NCI-H1105 (cell line): ENCODE measurements at regions not wholly inside any gene's neighbourhood (a gene's known extent, or its start where the extent isn't known, plus 50 kb on each side); places are given as distances from the start of the nearest gene placed in this dataset.

Source experiments
- DNase-seq: peaks from one replicate; lab custom pipeline; 2025; lab: John Stamatoyannopoulos, UW

DNA sequence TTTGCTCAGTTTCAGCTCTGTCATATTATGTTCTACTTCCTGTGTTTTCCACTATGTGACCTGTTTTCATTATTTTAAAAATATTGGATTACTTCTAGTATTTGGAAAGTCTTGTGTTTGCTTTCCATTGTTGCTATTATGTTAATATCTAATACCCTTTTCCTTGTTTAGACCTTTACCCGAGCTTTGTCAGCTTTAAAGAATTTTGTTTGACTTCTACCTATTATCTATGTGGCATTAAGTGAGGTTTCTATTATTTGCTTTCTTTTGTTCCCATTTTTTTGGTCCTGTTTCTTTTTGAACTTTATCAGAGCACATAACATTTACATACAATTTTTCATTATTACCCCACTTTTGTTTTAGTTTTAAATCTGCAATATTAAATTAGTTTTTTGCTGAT, 202.7 kb downstream of the MANEA start:
- DNase-seq: no peak

DNA sequence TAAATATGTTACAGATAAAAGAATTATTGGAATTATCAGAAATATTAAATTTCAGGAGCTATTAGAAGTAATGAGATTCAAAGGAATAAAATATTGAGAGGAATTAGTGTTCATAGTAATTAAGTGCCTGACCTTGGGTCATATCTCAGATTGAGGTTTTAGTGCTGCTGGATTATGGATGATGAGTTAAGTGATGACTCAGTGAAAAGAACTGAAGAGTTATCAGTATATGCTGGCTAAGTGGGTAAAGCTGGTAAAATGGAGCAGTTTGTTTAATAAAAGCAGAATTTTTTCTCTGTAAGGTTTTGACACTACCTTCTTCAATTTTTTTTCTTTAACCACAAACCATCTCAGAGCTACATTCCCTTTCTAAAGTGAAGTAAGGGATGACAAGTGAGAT, 206.7 kb downstream of the MANEA start:
- no peak for DNase-seq

DNA sequence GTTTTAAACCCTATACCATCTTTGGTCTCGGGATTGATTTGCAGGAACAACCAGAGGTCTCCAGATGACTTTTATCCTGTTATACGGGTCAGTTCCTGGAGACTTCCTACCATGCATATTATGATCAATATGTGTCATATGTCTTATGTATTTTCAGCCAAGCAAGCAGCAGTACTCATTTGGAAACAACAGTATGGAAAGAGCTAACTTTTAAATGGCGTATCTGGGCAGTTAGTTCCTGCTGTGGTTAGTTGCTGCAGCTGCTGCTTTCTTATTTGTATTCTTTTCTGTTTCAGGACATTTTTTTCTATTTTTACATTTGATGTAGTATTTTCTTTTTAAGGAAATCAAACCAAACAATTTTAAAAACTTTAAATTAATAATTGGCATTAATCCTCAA, 207.5 kb downstream of the MANEA start:
- no peak for DNase-seq

DNA sequence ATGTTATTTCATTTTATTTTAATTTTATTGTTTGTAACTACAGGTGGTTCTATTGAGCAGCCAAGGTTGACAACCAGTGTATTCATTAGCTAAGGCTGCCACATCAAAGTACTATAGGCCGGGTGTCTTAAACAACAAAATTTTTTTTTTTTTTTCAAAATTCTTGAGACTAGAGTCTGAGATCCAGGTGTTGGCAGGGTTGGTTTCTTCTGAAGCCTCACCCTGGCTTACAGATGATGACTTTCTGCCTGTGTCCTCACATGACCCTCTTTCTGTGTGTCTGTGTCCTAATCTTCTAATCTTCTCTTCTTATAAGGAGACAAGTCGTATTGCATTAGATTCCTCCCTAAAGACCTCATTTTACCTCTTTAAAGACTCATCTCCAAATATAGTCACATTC, 208.4 kb downstream of the MANEA start:
- DNase-seq: no peak

DNA sequence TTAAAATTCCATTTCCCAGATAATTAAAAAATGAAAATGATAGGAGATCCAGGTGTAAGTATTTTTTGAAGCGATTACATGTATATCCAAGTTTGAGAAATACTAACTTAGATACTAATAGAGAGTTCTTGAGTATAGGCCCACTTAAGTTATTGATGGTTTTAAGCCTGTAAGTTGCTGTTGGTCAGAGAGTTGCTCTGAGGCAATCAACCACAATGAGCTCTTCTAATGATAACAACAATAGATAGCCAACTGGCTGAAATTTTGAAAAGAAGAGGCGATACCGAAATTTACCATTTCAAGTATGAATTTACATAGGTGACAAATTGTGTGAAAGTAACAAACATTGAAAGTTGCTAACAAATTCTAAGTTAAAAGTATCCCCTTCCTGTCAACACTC, 209.5 kb downstream of the MANEA start:
- DNase-seq: no peak

DNA sequence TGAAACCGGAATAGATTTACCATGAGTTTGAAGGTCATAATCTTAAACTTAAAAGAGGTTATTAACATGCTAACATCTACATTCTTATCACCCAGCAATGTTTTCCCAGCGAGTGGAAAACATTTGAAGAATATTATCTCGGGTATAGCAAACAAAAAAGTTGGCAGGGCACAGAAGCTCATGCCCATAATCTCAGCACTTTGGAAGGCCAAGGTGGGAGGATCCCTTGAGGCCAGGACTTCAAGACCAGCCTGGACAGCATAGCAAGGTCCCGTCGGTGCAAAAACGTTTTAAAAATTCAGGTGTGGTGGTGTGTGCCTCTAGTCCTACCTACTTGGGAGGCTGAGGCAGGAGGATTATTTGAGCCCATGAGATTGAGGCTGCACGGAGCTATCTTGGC, 213.5 kb downstream of the MANEA start:
- no peak for DNase-seq

DNA sequence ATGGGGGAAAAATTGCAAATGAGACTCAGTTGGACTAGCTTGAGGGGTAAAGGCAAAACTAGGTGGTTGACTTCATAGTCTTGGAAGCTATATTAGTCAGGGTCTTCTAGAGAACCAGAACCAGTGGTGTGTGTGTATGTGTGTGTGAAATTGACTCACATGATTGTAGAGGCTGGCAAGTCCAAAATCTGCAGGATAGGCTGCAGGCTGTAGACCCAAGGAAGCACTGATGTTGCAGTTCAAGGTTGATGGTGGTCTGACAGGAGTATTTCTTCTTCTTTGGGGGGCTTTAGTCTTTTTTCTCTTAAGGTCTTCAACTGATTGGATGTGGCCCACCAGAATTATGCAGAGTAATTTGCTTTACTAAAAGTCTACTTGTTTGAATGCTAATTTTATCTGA, 217.4 kb downstream of the MANEA start:
- no peak for DNase-seq

DNA sequence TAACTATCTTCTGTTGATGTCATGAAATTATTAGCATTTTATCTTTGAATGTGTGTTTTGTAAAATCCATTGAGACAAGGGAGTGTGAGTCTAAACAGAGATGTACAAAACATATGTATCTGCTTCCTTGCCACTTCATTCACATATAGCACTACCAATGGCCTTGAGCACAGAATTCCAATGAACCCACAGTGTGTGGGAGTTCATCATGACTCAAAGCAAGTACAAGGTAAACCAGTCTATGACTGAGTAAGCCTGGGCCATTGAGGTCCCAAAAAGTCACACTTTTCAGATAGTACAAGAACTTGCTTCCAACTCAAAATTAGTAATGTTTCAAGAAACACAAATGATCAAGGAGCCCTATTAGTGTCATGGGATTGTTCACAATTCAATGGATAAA, 218.6 kb downstream of the MANEA start:
- DNase-seq: no peak

DNA sequence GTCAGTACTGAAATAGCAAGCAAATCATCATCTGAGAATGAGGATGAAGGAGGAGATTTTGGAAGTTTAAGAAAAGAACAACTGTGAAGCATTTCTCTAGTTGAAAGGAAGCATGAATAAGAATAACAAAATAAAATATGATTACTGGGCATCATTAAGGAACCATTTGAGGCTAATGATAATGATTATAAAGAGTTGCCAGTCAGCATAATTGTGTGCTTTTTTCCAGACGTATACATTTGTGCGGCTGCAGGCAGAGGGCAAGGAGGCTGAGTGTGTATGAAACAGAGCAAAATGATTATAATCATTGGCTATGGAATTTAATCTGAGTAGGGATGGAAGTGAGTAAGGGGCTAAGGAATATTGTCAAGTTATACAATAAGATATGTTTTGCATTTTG, 218.7 kb upstream of the FUT9 start:
- DNase-seq: no peak

DNA sequence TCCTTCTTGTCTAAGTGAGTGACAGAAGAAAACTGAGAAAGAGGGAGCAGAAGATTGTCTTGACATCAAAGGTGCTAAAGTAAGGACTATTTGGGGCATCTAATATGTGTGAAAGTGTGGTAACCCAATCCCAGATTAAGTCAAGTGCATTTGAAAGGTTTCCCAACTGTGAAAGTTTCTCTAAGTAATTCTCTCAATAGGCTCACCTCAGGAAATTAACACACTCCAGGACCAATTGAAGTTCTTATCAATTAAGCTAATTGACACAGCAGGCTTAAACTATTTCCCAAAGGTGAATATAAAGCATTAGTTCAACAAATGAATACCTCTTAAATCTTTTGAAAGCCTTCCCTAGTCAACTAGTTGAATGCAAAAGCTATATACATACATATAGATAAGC, 212.8 kb upstream of the FUT9 start:
- DNase-seq: no peak

DNA sequence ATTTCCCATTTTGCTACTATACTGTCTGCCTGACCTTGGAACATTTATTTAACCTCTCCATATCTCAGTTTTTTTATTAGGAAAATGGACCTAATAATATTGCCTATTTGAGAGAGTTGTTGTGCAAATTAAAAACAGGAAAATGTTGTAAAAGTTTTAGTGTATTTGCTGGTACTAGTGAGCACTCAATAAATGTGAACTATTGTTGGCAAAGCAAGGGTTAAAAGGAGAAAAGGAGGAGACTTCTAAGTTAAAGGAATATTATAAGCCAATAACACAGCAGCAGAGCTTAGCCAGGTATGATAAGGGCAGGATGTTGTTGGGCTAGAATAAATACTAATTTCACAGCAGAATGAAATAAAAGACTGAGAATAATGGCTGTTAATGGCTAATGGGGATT, 211.9 kb upstream of the FUT9 start:
- DNase-seq: no peak

DNA sequence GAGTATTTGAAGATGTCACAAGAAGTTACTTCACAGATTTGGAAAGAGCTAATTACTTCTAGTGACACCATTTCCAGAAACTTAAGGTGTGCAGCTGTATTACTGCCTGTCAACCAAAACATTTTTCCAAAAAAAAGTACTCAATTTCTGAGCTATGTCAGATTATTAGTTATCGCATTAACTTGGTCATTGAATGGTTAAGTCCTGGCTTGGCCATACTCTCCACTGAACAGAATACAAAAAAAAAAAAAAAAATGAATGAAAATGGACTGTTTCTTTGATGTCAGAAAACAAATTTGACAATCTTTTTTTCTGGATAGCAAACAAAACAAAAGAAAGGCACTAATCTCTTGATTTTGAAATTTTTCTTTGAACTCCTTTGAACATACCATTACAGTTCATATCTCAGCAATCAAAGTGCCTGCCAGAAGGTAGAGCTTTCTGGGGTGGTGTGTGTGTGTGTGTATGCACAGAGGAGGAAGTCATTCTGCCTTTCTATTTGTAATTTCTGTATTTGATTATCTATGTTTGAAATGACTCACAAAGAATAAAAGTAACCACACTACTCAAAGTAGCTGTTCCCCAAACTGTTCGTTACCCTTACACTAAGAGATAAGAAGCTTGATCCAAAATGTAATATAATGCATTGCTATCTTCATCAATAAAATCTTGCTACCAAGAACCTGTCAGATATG, 210.8 kb upstream of the FUT9 start:
- no peak for DNase-seq

DNA sequence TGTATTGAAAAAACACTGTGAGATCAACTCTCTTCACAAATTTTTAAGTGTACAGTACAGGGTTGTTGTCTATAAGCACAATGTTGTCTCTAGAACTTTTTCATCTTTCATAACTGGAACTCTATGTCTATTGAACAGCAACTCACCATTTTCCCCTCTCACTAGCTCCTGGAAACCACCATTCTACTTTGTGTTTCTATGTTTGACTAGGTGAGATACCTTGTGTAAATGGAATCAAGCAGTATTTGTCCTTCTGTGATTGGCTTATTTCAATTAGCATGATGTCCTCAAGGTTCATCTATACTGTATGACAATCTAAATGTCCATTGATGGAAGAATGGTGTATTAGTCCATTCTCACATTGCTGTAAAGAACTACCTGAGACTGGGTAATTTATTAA, 210.1 kb upstream of the FUT9 start:
- DNase-seq: no peak

DNA sequence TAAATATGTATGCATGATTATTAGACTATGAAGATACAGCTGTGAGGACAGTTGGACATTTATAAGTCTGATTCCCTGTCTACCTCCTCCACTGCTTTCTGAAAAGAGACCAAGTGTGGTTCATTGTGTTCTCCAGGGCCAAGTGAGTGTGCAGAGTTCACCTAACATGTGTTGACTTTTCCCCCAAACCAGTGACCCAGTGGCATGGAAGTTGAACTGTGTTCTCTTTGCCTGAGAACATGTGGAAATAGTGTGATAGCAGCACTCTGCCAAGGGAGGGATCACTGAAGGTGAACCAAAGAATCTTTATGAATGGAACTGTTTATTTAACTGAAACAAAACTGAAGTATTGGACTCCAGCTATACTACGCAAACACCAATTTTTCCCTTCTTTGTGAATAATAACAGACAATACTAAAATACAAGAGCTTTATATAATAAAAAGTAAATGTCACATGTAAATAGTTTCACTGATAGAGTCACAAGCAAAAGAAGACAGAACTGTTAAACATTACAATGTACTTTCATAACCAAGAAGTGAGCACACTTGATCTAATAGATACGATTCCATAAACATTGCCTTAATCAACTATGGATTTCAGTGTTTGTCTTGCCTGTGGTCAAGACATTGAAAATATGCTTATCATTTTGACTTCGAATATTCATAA, 200.3 kb upstream of the FUT9 start:
- DNase-seq: no peak

DNA sequence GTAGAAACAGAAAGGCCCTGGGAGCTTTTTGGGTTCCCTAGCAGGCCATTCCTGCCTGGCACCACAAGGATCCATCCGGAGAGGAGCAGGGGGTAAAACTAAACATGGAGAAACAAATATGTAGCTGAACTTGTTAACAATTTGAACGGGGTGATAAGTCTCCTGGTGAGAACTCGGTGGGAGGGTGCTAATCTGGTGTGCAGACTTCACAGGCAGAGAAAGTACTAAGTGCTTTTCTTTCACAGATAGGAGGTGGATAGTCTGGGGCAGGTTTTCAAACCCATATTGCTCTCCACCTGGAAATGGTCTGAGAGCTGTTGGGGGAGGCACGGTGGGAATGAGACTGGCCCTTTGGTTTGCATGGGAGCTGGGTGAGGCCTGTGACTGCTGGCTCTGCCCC, 196.3 kb upstream of the FUT9 start:
- DNase-seq: no peak

DNA sequence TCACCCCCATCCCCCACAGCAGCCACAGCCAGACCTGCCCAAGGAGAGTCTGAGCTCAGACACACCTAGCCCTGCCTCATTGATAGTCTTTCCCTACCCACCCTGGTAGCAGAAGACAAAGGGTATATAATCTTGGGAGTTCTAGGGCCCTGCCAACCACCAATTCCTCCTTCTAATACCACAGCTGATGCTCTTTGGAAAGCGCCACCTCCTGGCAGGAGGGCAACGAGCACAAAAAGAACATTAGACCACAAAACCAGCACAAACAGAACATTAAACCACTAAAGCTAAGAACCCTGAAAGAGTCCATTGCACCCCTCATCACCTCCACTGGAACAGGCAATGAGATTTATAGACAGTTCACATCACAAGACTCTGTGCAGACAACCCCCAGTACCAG, 195.8 kb upstream of the FUT9 start:
- DNase-seq: no peak

DNA sequence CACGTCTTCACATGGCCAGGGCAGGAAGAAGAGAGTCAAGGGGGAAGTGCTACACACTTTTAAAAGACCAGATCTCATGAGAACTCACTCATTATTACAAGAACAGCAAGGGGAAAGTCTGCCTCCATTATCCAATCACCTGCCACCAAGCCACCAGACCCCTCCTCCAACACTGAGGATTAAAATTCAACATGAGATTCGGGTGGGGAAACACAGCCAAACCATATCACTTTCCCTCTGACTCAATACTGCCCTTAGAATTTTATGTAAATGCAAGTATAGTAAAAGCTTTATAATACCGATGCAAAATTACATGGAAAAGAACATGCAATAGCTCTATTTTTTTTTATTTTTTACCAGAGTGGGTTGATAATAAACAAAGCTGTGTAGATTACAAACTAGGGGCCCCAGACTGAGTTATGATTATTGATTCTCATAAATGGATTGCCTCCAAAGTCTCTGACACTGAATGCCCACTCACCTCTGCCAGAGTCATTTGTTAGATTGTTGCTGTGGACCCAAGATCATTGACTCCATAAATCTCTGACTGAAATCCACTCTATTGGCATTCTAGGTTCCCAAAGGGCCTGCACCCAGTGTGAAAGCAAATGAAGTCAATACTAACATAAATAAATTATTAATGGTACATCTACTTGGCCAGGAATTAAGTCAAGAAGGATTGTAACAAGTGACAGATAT, 184.8 kb upstream of the FUT9 start:
- DNase-seq: no peak

DNA sequence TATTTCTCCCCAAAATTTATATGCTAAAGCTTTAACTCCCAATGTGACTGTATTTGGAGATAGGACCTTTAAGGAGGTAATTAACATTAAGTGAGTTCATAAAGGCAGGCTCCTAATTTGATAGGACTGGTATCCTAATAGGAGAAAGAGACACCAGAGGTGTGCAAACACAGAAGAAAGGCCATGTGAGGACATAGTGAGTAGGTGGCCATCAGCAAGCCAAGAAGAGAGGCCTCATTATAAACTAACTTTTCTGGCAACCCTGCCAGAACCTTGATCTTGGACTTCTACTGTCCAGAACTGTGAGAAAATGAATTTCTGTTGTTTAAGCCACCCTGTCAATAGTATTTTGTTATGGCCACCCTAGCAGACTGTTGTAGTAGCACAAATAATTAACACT, 177.9 kb upstream of the FUT9 start:
- no peak for DNase-seq

DNA sequence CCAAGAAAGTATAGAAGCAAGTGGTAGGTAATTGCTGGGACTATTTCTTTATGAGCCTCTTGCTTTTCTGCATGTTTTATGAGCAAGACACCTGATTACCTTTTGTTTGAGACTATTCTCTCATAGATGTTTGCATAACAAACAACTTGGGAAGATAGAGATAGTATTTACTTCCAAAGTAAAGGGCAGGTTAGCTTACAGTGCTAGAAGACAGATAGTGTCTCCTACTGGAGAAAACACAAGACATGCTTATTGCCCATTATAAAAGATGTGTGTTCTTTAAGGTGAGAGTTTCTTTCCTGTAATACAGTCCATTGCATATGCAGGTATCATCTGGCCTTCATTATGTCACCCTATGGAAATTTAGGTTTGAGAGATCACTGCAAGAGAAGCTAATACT, 174.2 kb upstream of the FUT9 start:
- DNase-seq: no peak

DNA sequence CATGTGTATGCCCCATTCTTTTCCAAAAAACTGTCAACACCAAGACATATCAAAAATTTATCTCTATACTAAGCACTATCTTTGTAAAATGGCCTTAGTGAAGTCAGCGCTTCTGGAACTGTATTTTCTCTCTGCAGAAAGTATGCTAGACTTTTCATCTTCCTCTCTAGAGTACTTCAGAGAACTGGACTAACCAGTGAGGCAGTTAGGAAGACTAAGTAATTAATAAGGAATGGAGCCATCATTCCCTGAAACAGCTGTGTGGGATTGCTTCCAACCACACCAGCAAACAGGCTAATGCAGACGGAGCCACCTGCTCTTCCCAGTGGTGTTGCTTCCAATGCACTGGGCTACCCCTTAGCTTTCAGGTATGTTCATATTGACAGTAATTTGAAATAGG, 169.1 kb upstream of the FUT9 start:
- peak; percentile 63 for DNase-seq

DNA sequence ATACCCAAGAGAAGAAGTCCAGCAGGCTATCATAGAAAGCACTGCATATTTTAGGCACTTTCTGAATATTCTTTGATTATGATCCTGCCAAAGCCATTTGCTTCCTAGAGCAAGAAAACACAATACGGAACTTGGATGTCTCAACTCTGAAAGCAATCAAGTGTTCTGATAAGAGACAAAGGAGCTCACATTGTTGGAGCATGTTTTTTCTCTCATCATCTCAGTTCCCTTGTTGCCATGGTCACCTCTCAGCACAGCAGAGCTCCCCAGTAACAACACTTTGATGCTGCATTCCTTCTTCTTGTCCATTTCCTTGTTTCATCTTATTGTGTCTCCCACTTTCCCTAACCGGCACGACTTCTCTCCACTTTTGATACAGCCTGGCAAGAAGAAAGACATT, 168.7 kb upstream of the FUT9 start:
- DNase-seq: peak; percentile 52

DNA sequence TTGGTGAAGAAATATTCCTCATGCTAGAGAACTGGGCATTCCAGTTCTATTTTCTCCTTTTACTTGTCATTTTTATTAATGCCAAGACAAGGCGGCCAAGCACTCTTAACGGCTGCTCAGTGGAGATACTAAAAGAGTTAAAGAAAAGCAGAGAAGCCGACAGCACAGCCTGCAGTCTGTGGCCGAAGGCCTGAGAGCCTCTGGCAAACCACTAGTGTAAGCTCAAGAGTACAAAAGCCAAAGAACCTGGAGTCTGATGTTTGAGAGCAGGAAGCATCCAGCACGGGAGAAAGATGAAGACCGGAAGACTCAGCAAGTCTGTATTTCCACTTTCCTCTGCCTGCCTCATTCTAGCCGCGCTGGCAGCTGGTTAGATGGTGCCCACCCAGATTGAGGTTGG, 167.1 kb upstream of the FUT9 start:
- DNase-seq: no peak

DNA sequence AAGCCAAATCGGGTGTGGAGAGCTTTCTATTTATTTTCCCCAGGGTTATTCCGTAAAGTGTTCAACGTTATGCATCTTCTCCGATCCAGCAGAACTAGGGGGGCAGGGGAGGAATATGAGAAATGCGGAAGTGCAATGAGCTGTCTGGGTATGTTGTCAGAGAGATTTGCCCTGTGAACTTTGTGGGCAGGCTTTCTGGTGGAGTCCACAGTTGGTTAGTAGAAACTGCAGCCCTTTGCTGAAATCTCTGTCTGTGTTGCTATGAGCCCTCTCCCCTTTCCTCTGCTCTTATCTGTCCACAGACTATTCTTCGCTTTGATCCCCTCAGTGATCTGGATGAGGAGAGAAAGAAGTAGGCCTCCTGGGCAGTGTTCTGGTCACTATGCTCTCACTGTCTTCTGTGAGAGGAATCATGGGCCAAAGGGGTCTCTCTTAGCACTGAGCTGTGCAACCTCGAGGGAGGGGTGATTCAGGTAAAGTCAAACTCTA, 158.9 kb upstream of the FUT9 start:
- DNase-seq: no peak
